C4-2B (cell line): ENCODE measurements at regions not wholly inside any gene's neighbourhood (a gene's known extent, or its start where the extent isn't known, plus 50 kb on each side); places are given as distances from the start of the nearest gene placed in this dataset.

Experiments
- H3K27ac ChIP-seq: fragments of 450-650 bp; 2 replicates; pipeline ENCODE4 v1.5.1; 2017
- ZFX ChIP-seq: fragments of 450-650 bp; IDR thresholded peaks from 2 replicates; pipeline ENCODE4 v1.6.1; 2017
- TF ChIP-seq, protein P1 (sequence below): fragments of 450-650 bp; conservative IDR thresholded peaks from 2 replicates; pipeline ENCODE4 v1.5.1; 2017; ENCODE audit warnings: mild to moderate bottlenecking

DNA sequence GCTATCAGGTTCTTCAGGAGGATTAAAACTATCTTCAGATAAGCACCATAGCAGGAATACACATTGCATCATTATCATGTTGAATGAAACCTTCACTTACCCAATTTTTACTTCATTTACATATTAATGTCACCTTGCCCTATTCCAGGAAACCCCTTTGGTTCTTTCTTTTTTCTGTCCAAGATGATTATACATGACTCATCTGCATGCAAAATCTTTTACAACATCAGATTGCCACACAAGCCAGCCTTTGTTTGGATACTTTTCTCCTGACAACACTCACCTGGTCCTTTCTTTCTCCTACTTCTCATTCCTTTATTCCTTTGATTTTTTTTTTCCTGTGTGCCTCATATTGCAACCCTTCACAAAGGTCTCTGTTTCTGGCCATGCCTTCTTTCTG lies 200.5 kb upstream of the POU3F2 start:
- TF ChIP-seq, protein P1, sequence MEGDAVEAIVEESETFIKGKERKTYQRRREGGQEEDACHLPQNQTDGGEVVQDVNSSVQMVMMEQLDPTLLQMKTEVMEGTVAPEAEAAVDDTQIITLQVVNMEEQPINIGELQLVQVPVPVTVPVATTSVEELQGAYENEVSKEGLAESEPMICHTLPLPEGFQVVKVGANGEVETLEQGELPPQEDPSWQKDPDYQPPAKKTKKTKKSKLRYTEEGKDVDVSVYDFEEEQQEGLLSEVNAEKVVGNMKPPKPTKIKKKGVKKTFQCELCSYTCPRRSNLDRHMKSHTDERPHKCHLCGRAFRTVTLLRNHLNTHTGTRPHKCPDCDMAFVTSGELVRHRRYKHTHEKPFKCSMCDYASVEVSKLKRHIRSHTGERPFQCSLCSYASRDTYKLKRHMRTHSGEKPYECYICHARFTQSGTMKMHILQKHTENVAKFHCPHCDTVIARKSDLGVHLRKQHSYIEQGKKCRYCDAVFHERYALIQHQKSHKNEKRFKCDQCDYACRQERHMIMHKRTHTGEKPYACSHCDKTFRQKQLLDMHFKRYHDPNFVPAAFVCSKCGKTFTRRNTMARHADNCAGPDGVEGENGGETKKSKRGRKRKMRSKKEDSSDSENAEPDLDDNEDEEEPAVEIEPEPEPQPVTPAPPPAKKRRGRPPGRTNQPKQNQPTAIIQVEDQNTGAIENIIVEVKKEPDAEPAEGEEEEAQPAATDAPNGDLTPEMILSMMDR: no peak
- no peak for TF ChIP-seq ZFX
- no peak overlapping the region for H3K27ac ChIP-seq

DNA sequence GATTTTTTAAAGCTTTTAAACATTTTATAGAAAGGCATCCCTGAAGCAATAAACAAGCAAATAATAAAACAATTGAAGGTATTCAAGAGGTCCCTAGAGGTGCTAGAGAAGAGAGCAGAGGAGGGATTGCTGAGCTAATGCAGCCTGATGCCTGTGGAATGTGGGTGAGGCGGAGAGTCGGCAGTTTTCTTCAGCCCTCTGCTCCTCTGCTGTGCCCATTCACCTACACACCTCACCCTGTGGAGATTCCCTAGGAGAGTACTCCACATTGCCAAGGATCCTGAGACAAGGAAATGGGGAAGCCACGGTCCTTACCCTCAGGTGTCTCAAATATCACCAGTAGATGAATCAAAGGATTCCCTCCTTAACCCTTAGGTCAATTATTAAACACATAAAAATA lies 199.8 kb upstream of the POU3F2 start:
- TF ChIP-seq ZFX: no peak
- TF ChIP-seq, protein P1: no peak
- H3K27ac ChIP-seq: no peak overlapping the region

DNA sequence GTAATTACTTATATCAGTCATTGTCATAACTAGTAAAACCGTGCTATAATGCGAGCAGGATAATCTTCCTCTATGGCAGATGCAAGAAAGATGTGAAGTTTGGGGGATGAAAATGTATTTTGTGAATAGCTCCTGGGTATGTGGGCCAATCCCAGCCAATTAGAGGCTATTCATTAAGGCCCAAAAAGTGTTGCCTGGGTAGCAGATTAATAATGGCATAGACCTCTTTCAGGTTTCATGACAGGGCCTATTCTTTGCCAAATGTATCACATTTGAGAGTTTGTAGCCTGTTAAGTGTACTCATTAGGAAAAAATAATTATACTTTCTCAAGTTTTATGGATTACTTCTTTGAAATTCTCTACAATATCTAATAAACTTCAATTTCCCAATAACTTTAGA lies 199.2 kb upstream of the POU3F2 start:
- H3K27ac ChIP-seq: no peak overlapping the region
- no peak for TF ChIP-seq ZFX
- TF ChIP-seq, protein P1: no peak

DNA sequence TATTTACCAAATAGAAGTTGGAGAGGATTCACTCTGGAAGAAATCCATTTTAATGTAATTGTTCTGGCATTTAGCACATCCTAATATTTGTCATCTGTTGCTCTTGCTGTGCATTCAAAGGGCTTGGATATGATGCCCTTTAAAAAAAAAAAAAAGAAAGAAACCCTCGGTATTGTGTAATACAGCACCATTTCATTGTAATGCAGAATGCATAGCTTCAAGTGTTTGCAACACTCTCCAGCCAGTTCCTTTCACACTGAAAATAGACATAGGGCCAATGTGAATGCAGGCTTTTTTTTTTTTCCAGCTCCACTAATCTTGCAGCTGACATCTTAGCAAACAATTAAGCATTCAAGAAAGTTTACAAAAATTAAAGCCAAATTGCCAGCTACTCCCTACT lies 197.4 kb upstream of the POU3F2 start:
- H3K27ac ChIP-seq: no peak overlapping the region
- TF ChIP-seq, protein P1: no peak
- no peak for TF ChIP-seq ZFX

DNA sequence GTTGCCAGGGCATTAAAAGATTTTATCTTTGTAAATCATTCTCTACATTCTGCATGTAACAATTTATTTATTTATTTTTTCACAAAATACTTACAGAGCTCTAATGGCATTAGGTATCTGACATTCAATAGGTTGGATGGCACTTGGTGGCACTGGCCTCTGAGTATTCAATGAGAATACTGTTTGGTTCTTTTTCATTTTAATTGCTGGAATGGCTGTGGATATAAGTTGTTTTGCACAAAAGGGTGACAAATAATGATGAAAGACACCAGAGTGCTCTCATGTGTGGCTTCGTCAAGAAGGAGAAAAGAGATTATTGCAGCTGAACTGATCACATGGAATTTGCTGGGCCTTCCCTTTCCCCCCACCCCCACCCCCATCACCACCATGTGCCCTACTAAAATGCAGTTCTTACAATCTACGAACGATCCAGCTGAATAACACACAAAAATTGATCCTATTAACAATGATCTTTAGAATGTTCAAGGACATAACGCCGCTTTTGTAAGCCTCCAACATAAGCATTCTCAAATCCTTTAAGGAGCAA lies 195.2 kb upstream of the POU3F2 start:
- TF ChIP-seq ZFX: no peak
- TF ChIP-seq, protein P1: no peak
- H3K27ac ChIP-seq: no peak overlapping the region

DNA sequence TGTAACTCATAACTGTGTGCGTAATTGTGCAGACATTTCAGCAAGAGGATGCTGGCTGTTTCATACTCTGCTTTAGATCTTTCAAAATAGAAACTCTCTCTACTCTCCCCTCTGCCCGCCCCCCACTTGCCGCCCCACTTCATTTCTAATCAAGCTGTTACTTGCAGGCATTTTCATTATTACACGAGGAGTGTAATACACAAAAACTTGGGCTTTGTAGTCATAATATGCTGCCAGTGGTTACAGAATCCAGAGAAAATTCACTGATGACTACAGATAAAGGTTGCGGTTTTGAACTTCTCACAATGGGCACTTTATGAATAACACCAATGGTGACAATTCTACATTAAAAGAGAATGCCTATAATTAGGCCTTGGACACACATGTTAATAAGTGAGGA lies 194.0 kb upstream of the POU3F2 start:
- H3K27ac ChIP-seq: no peak overlapping the region
- TF ChIP-seq, protein P1: no peak
- no peak for TF ChIP-seq ZFX

DNA sequence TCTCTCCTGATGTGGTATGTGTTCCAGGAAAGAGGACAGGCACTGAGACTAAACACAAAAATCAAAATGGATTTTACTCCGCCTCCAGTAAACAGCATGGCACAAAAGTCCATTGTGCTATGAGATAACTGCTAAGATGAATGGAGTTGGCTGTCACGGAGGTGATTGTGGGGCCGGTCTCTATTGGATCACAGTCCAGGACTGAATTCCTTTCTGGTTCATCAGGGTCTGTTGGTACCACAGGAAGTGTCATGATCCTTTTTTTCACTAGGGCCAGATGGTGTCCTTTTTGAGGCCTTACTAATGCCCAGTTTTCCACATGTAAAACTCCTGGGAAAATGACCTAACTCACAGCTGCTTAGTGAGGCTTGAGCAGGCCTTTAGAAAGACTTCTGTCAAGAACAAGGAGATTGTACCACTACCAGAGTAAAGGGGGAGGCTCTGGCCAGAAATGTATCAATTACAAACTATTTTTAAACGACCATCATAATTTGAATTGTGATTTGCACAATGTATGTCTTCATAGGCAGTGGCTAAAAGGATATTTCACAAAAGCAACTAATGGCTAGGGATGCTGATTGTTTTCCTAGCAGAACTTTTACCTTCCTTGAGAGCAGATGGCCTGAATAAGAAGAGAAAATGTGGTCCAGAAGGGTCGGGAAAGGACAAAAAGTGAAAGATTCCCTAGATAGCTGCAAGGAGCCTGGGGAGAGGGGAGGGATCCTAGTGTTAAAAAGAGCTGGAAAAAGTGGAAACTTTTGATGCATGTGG lies 192.2 kb upstream of the POU3F2 start:
- H3K27ac ChIP-seq: no peak overlapping the region
- TF ChIP-seq, protein P1: no peak
- no peak for TF ChIP-seq ZFX
